SK-N-MC (cell line): ENCODE measurements at regions not wholly inside any gene's neighbourhood (a gene's known extent, or its start where the extent isn't known, plus 50 kb on each side); places are given as distances from the start of the nearest gene placed in this dataset.

ENCODE experiments used
- EZH2 ChIP-seq: fragments of 200-600 bp; sonication (generic); IDR thresholded peaks from one replicate; pipeline ENCODE4 v1.6.1; 2017; ENCODE audit warnings: antibody characterized with exemption
- FOXP2 ChIP-seq: optimal IDR thresholded peaks from 2 replicates; pipeline ENCODE3; 2011; ENCODE audit warnings: mild to moderate bottlenecking, moderate library complexity; ENCODE audit not compliant: insufficient read depth; ENCODE audit errors: extremely low read length, control extremely low read depth
- POLR2AphosphoS5 ChIP-seq: IDR thresholded peaks from 2 replicates; pipeline ENCODE4 v1.6.1; 2012; ENCODE audit warnings: mild to moderate bottlenecking, low read depth, low read length, borderline replicate concordance

DNA sequence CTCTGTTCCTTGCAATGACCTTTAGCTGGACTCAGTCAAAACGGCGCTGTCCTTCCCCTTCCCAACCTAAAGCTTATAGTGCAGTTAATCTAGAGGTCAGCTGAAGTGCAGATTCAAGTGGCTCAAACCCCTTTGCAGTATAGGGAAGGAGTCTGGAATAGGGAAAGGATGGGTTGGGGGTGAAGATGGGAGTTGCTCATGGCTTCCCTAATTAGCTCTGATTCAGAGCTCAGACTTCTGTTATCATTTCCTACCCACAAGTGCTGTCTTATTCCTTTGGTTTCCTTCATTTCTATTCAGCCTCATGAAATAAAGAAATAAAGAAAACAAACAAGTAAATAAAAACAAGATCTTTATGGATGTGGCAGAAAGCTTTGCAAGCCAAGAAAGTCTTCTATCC lies 264.0 kb upstream of the HMGA2 start:
- no peak for TF ChIP-seq FOXP2
- TF ChIP-seq POLR2AphosphoS5 = no peak
- no peak for TF ChIP-seq EZH2
